Testis (tissue), 2 donors: ENCODE measurements at regions not wholly inside any gene's neighbourhood (a gene's known extent, or its start where the extent isn't known, plus 50 kb on each side); places are given as distances from the start of the nearest gene placed in this dataset.
A peak's percentile ranks its signal among the peaks of the same experiment; 100 is the strongest.

Experiments
- DNase-seq: peaks from one replicate; pipeline ENCODE4 v3.0.0-alpha.2; 2019
- H3K27ac ChIP-seq, 2 donors: fragments of 200-600 bp; sonication (generic); one replicate each; pipeline ENCODE4 v1.5.1; 2019
- H3K27me3 ChIP-seq: fragments of 200-600 bp; sonication (generic); one replicate; pipeline ENCODE4 v1.5.1; 2019
- H3K36me3 ChIP-seq: fragments of 200-600 bp; sonication (generic); one replicate; pipeline ENCODE4 v1.5.1; 2017; ENCODE audit warnings: low read depth; ENCODE audit errors: missing control alignments
- H3K4me1 ChIP-seq: fragments of 200-600 bp; sonication (generic); one replicate; pipeline ENCODE4 v1.5.1; 2019
- H3K4me3 ChIP-seq, 2 donors: fragments of 200-600 bp; sonication (generic); one replicate each; pipeline ENCODE4 v1.5.1; 2017 to 2019
- H3K9me3 ChIP-seq: fragments of 200-600 bp; sonication (generic); one replicate; pipeline ENCODE4 v1.5.1; 2017
- POLR2A ChIP-seq: fragments of 450-650 bp; IDR thresholded peaks from one replicate; pipeline ENCODE4 v1.6.1; 2017; ENCODE audit warnings: antibody characterized with exemption, mild to moderate bottlenecking, moderate library complexity
- WGBS, 2 donors: methylation state at CpG; one replicate each; pipeline ENCODE4 v1.1.5; 2018; 5-methylcytosine and 5-hydroxymethylcytosine counted together
- intact Hi-C: fragments of 100-400 bp; cut with DNase I; formaldehyde crosslinking; loops from one replicate; pipeline ENCODE4 v1.15.1; 2023; ENCODE audit warnings: low total_unique reads
- TF ChIP-seq, protein P1 (sequence below), 3 experiments: fragments of 450-650 bp in 2 of 3; fragments of 200-600 bp in 1 of 3; sonication (generic) in 1 of 3; IDR thresholded peaks; one replicate each; pipeline ENCODE4 v1.5.1; 2016 to 2019; ENCODE audit warnings: antibody characterized with exemption in 3 of 3, mild to moderate bottlenecking in 2 of 3, moderate library complexity in 1 of 3

- DNase-seq: peak; percentile 57
- no peak for TF ChIP-seq POLR2A
- TF ChIP-seq, protein P1, sequence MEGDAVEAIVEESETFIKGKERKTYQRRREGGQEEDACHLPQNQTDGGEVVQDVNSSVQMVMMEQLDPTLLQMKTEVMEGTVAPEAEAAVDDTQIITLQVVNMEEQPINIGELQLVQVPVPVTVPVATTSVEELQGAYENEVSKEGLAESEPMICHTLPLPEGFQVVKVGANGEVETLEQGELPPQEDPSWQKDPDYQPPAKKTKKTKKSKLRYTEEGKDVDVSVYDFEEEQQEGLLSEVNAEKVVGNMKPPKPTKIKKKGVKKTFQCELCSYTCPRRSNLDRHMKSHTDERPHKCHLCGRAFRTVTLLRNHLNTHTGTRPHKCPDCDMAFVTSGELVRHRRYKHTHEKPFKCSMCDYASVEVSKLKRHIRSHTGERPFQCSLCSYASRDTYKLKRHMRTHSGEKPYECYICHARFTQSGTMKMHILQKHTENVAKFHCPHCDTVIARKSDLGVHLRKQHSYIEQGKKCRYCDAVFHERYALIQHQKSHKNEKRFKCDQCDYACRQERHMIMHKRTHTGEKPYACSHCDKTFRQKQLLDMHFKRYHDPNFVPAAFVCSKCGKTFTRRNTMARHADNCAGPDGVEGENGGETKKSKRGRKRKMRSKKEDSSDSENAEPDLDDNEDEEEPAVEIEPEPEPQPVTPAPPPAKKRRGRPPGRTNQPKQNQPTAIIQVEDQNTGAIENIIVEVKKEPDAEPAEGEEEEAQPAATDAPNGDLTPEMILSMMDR (IDR thresholded peaks at IDR 0.05): no peak
- intact Hi-C loops: loop anchor here (10.0 kb wide), 1 partner anchor 1505 kb away; no protein-coding TSS in a partner anchor
- peak overlapping the region; percentile 12 to 31 for H3K27ac ChIP-seq
- WGBS, 2 donors: 57 to 66% methylated on average over 13 of the region's 13 CpGs
- H3K9me3 ChIP-seq: no peaks in the 10 kb centered on the region
- no peaks in the 10 kb centered on the region for H3K4me1 ChIP-seq
- H3K36me3 ChIP-seq: no peaks in the 10 kb centered on the region
- H3K4me3 ChIP-seq: peak overlapping the region in 1 of 2 donors; percentile 11
- H3K27me3 ChIP-seq: no peaks in the 10 kb centered on the region
Observed at GRCh38 chr6:164929408-164929977, 379.9 kb downstream of the C6orf118 start.

GRCh38 chr6:164928728-164929407, 380.5 kb downstream of the C6orf118 start:
- intact Hi-C loops: loop anchor here (10.0 kb wide), 1 partner anchor 1504 kb away; no protein-coding TSS in a partner anchor
- DNase-seq: no peak
- no peak for TF ChIP-seq POLR2A
- TF ChIP-seq, protein P1 (IDR thresholded peaks at IDR 0.05): no peak
- H3K36me3 ChIP-seq: no peaks in the 10 kb centered on the region
- H3K27ac ChIP-seq: no peak overlapping the region
- H3K27me3 ChIP-seq: no peaks in the 10 kb centered on the region
- no peaks in the 10 kb centered on the region for H3K4me1 ChIP-seq
- H3K9me3 ChIP-seq: no peaks in the 10 kb centered on the region
- H3K4me3 ChIP-seq: no peak overlapping the region
- 55% methylated on average over 8 of the region's 8 CpGs for WGBS, 2 donors

- no peak overlapping the region for H3K4me3 ChIP-seq
- no peak for DNase-seq
- H3K36me3 ChIP-seq: no peaks in the 10 kb centered on the region
- WGBS, 2 donors: 34 to 49% methylated on average over 17 of the region's 17 CpGs
- intact Hi-C loops: loop anchor here (10.0 kb wide), 1 partner anchor 1503 kb away; no protein-coding TSS in a partner anchor
- H3K4me1 ChIP-seq: no peaks in the 10 kb centered on the region
- TF ChIP-seq POLR2A: no peak
- TF ChIP-seq, protein P1 (IDR thresholded peaks at IDR 0.05): no peak
- H3K27ac ChIP-seq: no peak overlapping the region
- H3K9me3 ChIP-seq: no peaks in the 10 kb centered on the region
- no peaks in the 10 kb centered on the region for H3K27me3 ChIP-seq
Observed at GRCh38 chr6:164928057-164928727, 381.2 kb downstream of the C6orf118 start.

- WGBS, 2 donors: 11% methylated on average over 17 of the region's 17 CpGs
- intact Hi-C loops: loop anchor here (10.0 kb wide), 1 partner anchor 1503 kb away; no protein-coding TSS in a partner anchor
- Histone ChIP-seq H3K9me3 (no peaks in the 10 kb centered on the region), H3K4me3 (no peak overlapping the region), H3K27me3 (no peaks in the 10 kb centered on the region), H3K27ac (no peak overlapping the region), H3K4me1 (no peaks in the 10 kb centered on the region), H3K36me3 (no peaks in the 10 kb centered on the region)
- no peak for TF ChIP-seq POLR2A
- TF ChIP-seq, protein P1 (IDR thresholded peaks at IDR 0.05): peak; percentile 81 to 97 (median 84)
- peak; percentile 83 for DNase-seq
Observed at GRCh38 chr6:164927288-164928056, 381.9 kb downstream of the C6orf118 start.
